Activated naive CD4-positive, alpha-beta T cell treated with anti-CD3 and anti-CD28 coated beads for 36 hours (primary cell): ENCODE measurements at regions not wholly inside any gene's neighbourhood (a gene's known extent, or its start where the extent isn't known, plus 50 kb on each side); places are given as distances from the start of the nearest gene placed in this dataset.
A peak's percentile ranks its signal among the peaks of the same experiment; 100 is the strongest.

Experiments used
- CTCF ChIA-PET: fragments of 350-600 bp; sonication (Branson Sonifier 250); formaldehyde crosslinking; loops from one replicate; lab custom pipeline; 2021; ENCODE audit warnings: antibody characterized with exemption; lab: Charles Lee
- DNase-seq: peaks from one replicate; pipeline ENCODE4 v3.0.0-alpha.2; 2020
- H3K27ac Mint-ChIP-seq: one replicate; pipeline ENCODE4 v1.8.0; 2021; ENCODE audit warnings: mild to moderate bottlenecking, mixed read lengths
- H3K27me3 Mint-ChIP-seq: one replicate; pipeline ENCODE4 v1.8.0; 2021; ENCODE audit warnings: low read depth, mixed read lengths
- H3K36me3 Mint-ChIP-seq: one replicate; pipeline ENCODE4 v1.8.0; 2021; ENCODE audit warnings: low read depth, mixed read lengths
- H3K4me1 Mint-ChIP-seq: one replicate; pipeline ENCODE4 v1.8.0; 2021; ENCODE audit warnings: low read depth, mixed read lengths
- H3K4me3 Mint-ChIP-seq: one replicate; pipeline ENCODE4 v1.8.0; 2021; ENCODE audit warnings: mild to moderate bottlenecking, moderate library complexity, mixed read lengths
- H3K9me3 Mint-ChIP-seq: one replicate; pipeline ENCODE4 v1.8.0; 2021; ENCODE audit warnings: mixed read lengths
- intact Hi-C: fragments of 100-400 bp; cut with micrococcal nuclease; formaldehyde crosslinking; loops from one replicate; pipeline ENCODE4 v1.15.1; 2023

- H3K27me3 Mint-ChIP-seq, result no peaks in the 10 kb centered on the region
- no peak overlapping the region for H3K27ac Mint-ChIP-seq
- CTCF ChIA-PET, result no interaction called here
- no peak overlapping the region for H3K4me3 Mint-ChIP-seq
- H3K4me1 Mint-ChIP-seq, result peaks cover under 1% of the 10 kb centered on the region
- no peak for DNase-seq
- H3K36me3 Mint-ChIP-seq, result no peaks in the 10 kb centered on the region
- peaks cover 10% of the 10 kb centered on the region for H3K9me3 Mint-ChIP-seq
- intact Hi-C loops, result no loop called here
These were observed 76.8 kb upstream of the LRIG1 start for GRCh38 chr3:66577426-66578203.

- H3K36me3 Mint-ChIP-seq, result no peaks in the 10 kb centered on the region
- no peak overlapping the region for H3K27ac Mint-ChIP-seq
- H3K4me1 Mint-ChIP-seq, result peaks cover 7% of the 10 kb centered on the region
- intact Hi-C loops, result no loop called here
- CTCF ChIA-PET, result interaction anchor here (1.0 kb wide), 1 partner anchor 20 kb away, joined by 4 read pairs; no protein-coding TSS in a partner anchor
- peaks cover 10% of the 10 kb centered on the region for H3K9me3 Mint-ChIP-seq
- no peak for DNase-seq
- no peaks in the 10 kb centered on the region for H3K27me3 Mint-ChIP-seq
- H3K4me3 Mint-ChIP-seq, result no peak overlapping the region
These were observed 80.4 kb upstream of the LRIG1 start for GRCh38 chr3:66581256-66581655.

GRCh38 chr3:66582721-66583423, 82.0 kb upstream of the LRIG1 start:
- CTCF ChIA-PET, result interaction anchor here (0.8 kb wide), 1 partner anchor 9 kb away, joined by 5 read pairs; no protein-coding TSS in a partner anchor
- H3K27me3 Mint-ChIP-seq, result peaks cover 2% of the 10 kb centered on the region
- intact Hi-C loops, result no loop called here
- peaks cover 7% of the 10 kb centered on the region for H3K4me1 Mint-ChIP-seq
- no peak overlapping the region for H3K4me3 Mint-ChIP-seq
- H3K36me3 Mint-ChIP-seq, result no peaks in the 10 kb centered on the region
- no peak overlapping the region for H3K27ac Mint-ChIP-seq
- peak; percentile 30 for DNase-seq
- H3K9me3 Mint-ChIP-seq, result peaks cover 10% of the 10 kb centered on the region

- H3K4me1 Mint-ChIP-seq, result peaks cover 7% of the 10 kb centered on the region
- CTCF ChIA-PET, result interaction anchor here (0.5 kb wide), 1 partner anchor 9 kb away, joined by 4 read pairs; no protein-coding TSS in a partner anchor
- no peak overlapping the region for H3K4me3 Mint-ChIP-seq
- H3K36me3 Mint-ChIP-seq, result no peaks in the 10 kb centered on the region
- intact Hi-C loops, result no loop called here
- H3K27ac Mint-ChIP-seq, result no peak overlapping the region
- H3K9me3 Mint-ChIP-seq, result peaks cover 9% of the 10 kb centered on the region
- no peak for DNase-seq
- peaks cover 2% of the 10 kb centered on the region for H3K27me3 Mint-ChIP-seq
These were observed 82.7 kb upstream of the LRIG1 start for GRCh38 chr3:66583424-66584040.

- no peak for DNase-seq
- Mint-ChIP-seq H3K4me3 (no peak overlapping the region), H3K36me3 (no peaks in the 10 kb centered on the region), H3K27ac (no peak overlapping the region), H3K27me3 (peaks cover 2% of the 10 kb centered on the region), H3K9me3 (no peaks in the 10 kb centered on the region), H3K4me1 (peaks cover 7% of the 10 kb centered on the region)
- CTCF ChIA-PET, result no interaction called here
- intact Hi-C loops, result no loop called here
These were observed 84.8 kb upstream of the LRIG1 start for GRCh38 chr3:66585520-66586095.

GRCh38 chr3:66586853-66587252, 86.0 kb upstream of the LRIG1 start:
- intact Hi-C loops, result no loop called here
- Mint-ChIP-seq H3K27me3 (peaks cover 2% of the 10 kb centered on the region), H3K27ac (no peak overlapping the region), H3K4me1 (peaks cover 7% of the 10 kb centered on the region), H3K36me3 (no peaks in the 10 kb centered on the region), H3K4me3 (no peak overlapping the region), H3K9me3 (no peaks in the 10 kb centered on the region)
- CTCF ChIA-PET, result interaction anchor here (0.6 kb wide), 1 partner anchor 212 kb away, joined by 3 read pairs; no protein-coding TSS in a partner anchor
- DNase-seq, result no peak

GRCh38 chr3:66588340-66588847, 87.6 kb upstream of the LRIG1 start:
- H3K36me3 Mint-ChIP-seq, result no peaks in the 10 kb centered on the region
- CTCF ChIA-PET, result interaction anchor here (1.1 kb wide), 2 partner anchors 181 to 227 kb away, joined by 3 read pairs; no protein-coding TSS in a partner anchor
- no peak for DNase-seq
- peaks cover 2% of the 10 kb centered on the region for H3K4me1 Mint-ChIP-seq
- no peak overlapping the region for H3K4me3 Mint-ChIP-seq
- H3K27ac Mint-ChIP-seq, result no peak overlapping the region
- no peaks in the 10 kb centered on the region for H3K9me3 Mint-ChIP-seq
- H3K27me3 Mint-ChIP-seq, result peaks cover 2% of the 10 kb centered on the region
- intact Hi-C loops, result no loop called here

- Mint-ChIP-seq H3K36me3 (no peaks in the 10 kb centered on the region), H3K4me1 (no peaks in the 10 kb centered on the region), H3K4me3 (no peak overlapping the region), H3K27me3 (peaks cover 2% of the 10 kb centered on the region), H3K9me3 (no peaks in the 10 kb centered on the region), H3K27ac (no peak overlapping the region)
- CTCF ChIA-PET, result interaction anchor here (0.6 to 1.1 kb wide), 3 partner anchors 9 to 12 kb away, joined by 3 to 5 read pairs (median 4); no protein-coding TSS in a partner anchor
- intact Hi-C loops, result no loop called here
- no peak for DNase-seq
These were observed 91.4 kb upstream of the LRIG1 start for GRCh38 chr3:66592016-66592761.

- Mint-ChIP-seq H3K36me3 (no peaks in the 10 kb centered on the region), H3K9me3 (no peaks in the 10 kb centered on the region), H3K4me3 (no peak overlapping the region), H3K4me1 (no peaks in the 10 kb centered on the region), H3K27me3 (no peaks in the 10 kb centered on the region), H3K27ac (no peak overlapping the region)
- intact Hi-C loops, result no loop called here
- DNase-seq, result no peak
- CTCF ChIA-PET, result interaction anchor here (0.7 to 1.1 kb wide), 2 partner anchors 11 kb away, joined by 3 to 5 read pairs; no protein-coding TSS in a partner anchor
These were observed 92.3 kb upstream of the LRIG1 start for GRCh38 chr3:66592927-66593625.

- intact Hi-C loops, result no loop called here
- Mint-ChIP-seq H3K27ac (no peak overlapping the region), H3K4me1 (no peaks in the 10 kb centered on the region), H3K4me3 (no peak overlapping the region), H3K9me3 (no peaks in the 10 kb centered on the region), H3K36me3 (no peaks in the 10 kb centered on the region), H3K27me3 (no peaks in the 10 kb centered on the region)
- CTCF ChIA-PET, result no interaction called here
- DNase-seq, result no peak
These were observed 93.2 kb upstream of the LRIG1 start for GRCh38 chr3:66593978-66594377.

- intact Hi-C loops, result no loop called here
These were observed 96.6 kb upstream of the LRIG1 start for GRCh38 chr3:66597308-66597863.

More at GRCh38 chr3:66597308-66597863, 96.6 kb upstream of the LRIG1 start:
- Mint-ChIP-seq H3K4me1 (peaks cover 3% of the 10 kb centered on the region), H3K9me3 (no peaks in the 10 kb centered on the region), H3K27me3 (no peaks in the 10 kb centered on the region), H3K4me3 (no peak overlapping the region), H3K36me3 (no peaks in the 10 kb centered on the region), H3K27ac (no peak overlapping the region)
- CTCF ChIA-PET, result no interaction called here
- DNase-seq, result no peak
